Keratinocyte (primary cell): ENCODE measurements at regions not wholly inside any gene's neighbourhood (a gene's known extent, or its start where the extent isn't known, plus 50 kb on each side); places are given as distances from the start of the nearest gene placed in this dataset.

Experiments
- CTCF ChIP-seq, 3 experiments: IDR thresholded peaks in 1 of 3; conservative IDR thresholded peaks in 1 of 3; optimal IDR thresholded peaks in 1 of 3; 2 replicates in 2 of 3; 3 replicates in 1 of 3; pipeline versions ENCODE3 to v1.5.1; 2011; ENCODE audit warnings: low read length in 3 of 3, mild to moderate bottlenecking in 3 of 3, moderate library complexity in 2 of 3, control low read depth in 1 of 3, inconsistent platforms in 1 of 3; ENCODE audit not compliant: insufficient read depth in 2 of 3; ENCODE audit errors: extremely low read depth in 1 of 3
- EZH2 ChIP-seq: IDR thresholded peaks from one replicate; pipeline ENCODE4 v1.6.1; 2012; ENCODE audit warnings: inconsistent platforms, mild to moderate bottlenecking, low read length, moderate library complexity

- TF ChIP-seq CTCF (optimal IDR thresholded peaks at IDR 0.05 in 1 of 3, IDR thresholded peaks at IDR 0.05 in 1 of 3, conservative IDR thresholded peaks at IDR 0.05 in 1 of 3; ENCODE audit: extremely low read depth in 1 of 3, insufficient read depth in 2 of 3, low read length in 3 of 3) (no peak), EZH2 (no peak)
Observed at GRCh38 chr16:82509691-82510430, 116.9 kb upstream of the CDH13 start.
